ENCODE measurements at regions not wholly inside any gene's neighbourhood (a gene's known extent, or its start where the extent isn't known, plus 50 kb on each side); places are given as distances from the start of the nearest gene placed in this dataset.

DNA sequence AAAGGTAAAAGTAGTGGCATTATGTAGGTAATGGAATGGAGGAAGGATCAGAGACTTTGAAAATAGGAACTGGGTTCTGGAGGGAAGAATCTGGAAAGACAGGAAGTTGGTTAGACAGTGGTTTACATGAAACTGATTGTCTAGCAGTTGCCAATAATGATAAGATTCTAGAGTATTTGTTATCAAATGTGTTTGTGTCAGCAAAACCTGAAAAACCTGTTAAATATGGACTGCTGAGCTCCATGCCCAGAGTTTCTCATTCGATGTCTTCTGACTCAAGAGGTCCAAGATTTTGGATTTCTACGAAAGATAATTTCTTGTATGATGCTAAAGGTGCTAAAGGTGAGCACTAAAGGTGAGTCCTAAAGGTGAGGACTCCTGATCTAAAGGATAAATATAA, 515.0 kb upstream of the TUSC1 start:
- DNase-seq (no peak), ATAC-seq (no peak)
- H3K36me3 ChIP-seq: no peaks in the 10 kb centered on the region
- H3K4me3 ChIP-seq: no peak overlapping the region
- no peaks in the 10 kb centered on the region for H3K27me3 ChIP-seq
- H3K27ac ChIP-seq: no peak overlapping the region
- H3K4me1 ChIP-seq: no peaks in the 10 kb centered on the region
- intact Hi-C loops (cut with DNase I): no loop called here
- H3K9me3 ChIP-seq: peaks cover 0 to 35% of the 10 kb centered on the region in 2 donors
- no peak for TF ChIP-seq CTCF (IDR thresholded peaks at IDR 0.05)

- Histone ChIP-seq H3K4me3 (no peak overlapping the region), H3K9me3 (peaks cover 0 to 41% of the 10 kb centered on the region in 2 donors), H3K27ac (no peak overlapping the region), H3K27me3 (no peaks in the 10 kb centered on the region), H3K36me3 (no peaks in the 10 kb centered on the region), H3K4me1 (no peaks in the 10 kb centered on the region)
- ATAC-seq (no peak), DNase-seq (no peak)
- intact Hi-C loops (cut with DNase I): no loop called here
- no peak for TF ChIP-seq CTCF (IDR thresholded peaks at IDR 0.05)
Measured at GRCh38 chr9:26191711-26192110, 513.5 kb upstream of the TUSC1 start.

DNA sequence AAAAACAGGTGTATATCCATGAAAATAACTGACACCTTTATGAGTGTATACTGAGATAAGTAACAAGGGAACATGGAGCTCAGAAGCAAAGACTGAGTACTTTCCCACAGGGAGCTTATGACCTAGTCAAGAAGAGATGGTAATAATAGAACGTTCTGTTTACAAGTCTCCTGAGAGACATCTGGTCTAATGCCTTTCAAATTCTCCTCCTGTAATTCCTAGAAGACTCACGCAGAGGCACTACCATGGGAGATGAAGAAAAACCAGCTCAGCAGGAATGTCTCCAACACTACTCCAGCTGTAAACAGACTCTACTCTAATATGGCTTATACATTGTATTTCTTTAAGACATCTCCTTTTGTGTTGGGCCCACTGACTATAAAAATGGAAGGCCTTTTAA, 503.6 kb upstream of the TUSC1 start:
- Histone ChIP-seq H3K27ac (no peak overlapping the region), H3K9me3 (no peaks in the 10 kb centered on the region), H3K36me3 (no peaks in the 10 kb centered on the region), H3K4me3 (no peak overlapping the region), H3K4me1 (no peaks in the 10 kb centered on the region), H3K27me3 (no peaks in the 10 kb centered on the region)
- DNase-seq (no peak), ATAC-seq (no peak)
- intact Hi-C loops (cut with DNase I): no loop called here
- no peak for TF ChIP-seq CTCF (IDR thresholded peaks at IDR 0.05)

DNA sequence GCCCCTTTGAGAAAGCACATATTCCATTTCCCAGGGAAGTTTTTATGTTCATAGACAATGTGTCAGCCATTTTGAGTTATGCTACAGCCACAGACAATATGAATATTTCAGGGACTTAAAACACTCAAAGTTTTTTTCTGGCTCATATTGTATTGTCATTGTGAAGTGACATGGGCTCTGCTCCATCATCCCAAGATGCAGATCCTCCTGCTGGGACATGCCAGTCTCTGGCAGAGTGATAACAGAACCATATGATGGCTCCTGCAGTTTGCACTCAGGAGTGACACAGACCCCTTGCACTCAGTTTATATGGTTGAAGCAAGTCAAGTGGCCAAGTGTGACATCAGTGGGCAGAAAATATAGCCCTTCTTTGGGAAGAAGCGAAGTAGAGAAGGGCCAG, 498.4 kb upstream of the TUSC1 start:
- DNase-seq (no peak), ATAC-seq (no peak)
- H3K4me3 ChIP-seq: no peak overlapping the region
- no peak for TF ChIP-seq CTCF (IDR thresholded peaks at IDR 0.05)
- no peak overlapping the region for H3K27ac ChIP-seq
- H3K36me3 ChIP-seq: no peaks in the 10 kb centered on the region
- intact Hi-C loops (cut with DNase I): no loop called here
- no peaks in the 10 kb centered on the region for H3K4me1 ChIP-seq
- H3K27me3 ChIP-seq: no peaks in the 10 kb centered on the region
- no peaks in the 10 kb centered on the region for H3K9me3 ChIP-seq

DNA sequence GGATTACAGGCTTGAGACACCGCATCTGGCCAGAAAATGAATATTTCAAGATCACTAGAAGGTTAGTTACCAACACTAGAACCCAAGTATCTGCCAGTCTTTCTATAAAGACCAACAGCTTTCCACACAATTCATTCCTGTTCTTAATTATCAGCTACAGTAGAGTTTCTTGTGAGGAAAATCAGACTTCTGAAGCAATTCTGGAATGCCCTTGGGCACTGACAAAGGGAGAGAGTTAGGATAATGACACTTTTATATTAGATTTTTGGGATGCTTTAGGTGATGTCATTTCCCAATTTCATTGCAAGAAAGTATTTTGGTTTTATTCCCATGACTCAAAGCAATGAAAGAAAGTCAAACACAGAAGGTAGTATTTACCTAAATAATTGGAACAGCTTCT, 497.0 kb upstream of the TUSC1 start:
- H3K4me1 ChIP-seq: no peaks in the 10 kb centered on the region
- H3K9me3 ChIP-seq: no peaks in the 10 kb centered on the region
- no peaks in the 10 kb centered on the region for H3K27me3 ChIP-seq
- H3K36me3 ChIP-seq: no peaks in the 10 kb centered on the region
- ATAC-seq (no peak), DNase-seq (no peak)
- no peak overlapping the region for H3K4me3 ChIP-seq
- intact Hi-C loops (cut with DNase I): no loop called here
- no peak overlapping the region for H3K27ac ChIP-seq
- no peak for TF ChIP-seq CTCF (IDR thresholded peaks at IDR 0.05)
